SK-N-SH (cell line): ENCODE measurements at regions not wholly inside any gene's neighbourhood (a gene's known extent, or its start where the extent isn't known, plus 50 kb on each side); places are given as distances from the start of the nearest gene placed in this dataset.

ENCODE experiments used
- CTCF ChIA-PET: fragments of 300-600, 350-600 bp; formaldehyde crosslinking; extraction: SDS; loops from one replicate; lab custom pipeline; 2021; lab: Yijun Ruan, JAX
- POLR2A ChIA-PET: fragments of 350-600 bp; sonication (Branson Sonifier 250); formaldehyde crosslinking; extraction: SDS; loops from one replicate; lab custom pipeline; 2020; ENCODE audit warnings: antibody characterized with exemption, inconsistent platforms; lab: Yijun Ruan, JAX
- DNase-seq: peaks from one replicate; pipeline ENCODE4 v3.0.0; 2012
- H2AFZ ChIP-seq: fragments of 200-600 bp; sonication (generic); 2 replicates; pipeline ENCODE4 v1.8.1; 2016; ENCODE audit warnings: antibody characterized with exemption, mild to moderate bottlenecking, low read depth
- H3F3A ChIP-seq: fragments of 200-600 bp; sonication (generic); replicated peaks from 2 replicates; pipeline ENCODE3; 2016; ENCODE audit warnings: antibody characterized with exemption, mild to moderate bottlenecking; ENCODE audit not compliant: insufficient read depth
- H3K27ac ChIP-seq, 2 experiments: fragments of 200-500 bp in 1 of 2; fragments of 200-600 bp in 1 of 2; sonication (Bioruptor generic) in 1 of 2; sonication (generic), shearing (Covaris generic) in 1 of 2; 2 replicates each; pipeline versions ENCODE4 v1.5.1 to v1.6.1; 2014 to 2016; ENCODE audit warnings: low read depth in 2 of 2, inconsistent platforms in 1 of 2, low read length in 1 of 2, mild to moderate bottlenecking in 1 of 2, mixed read lengths in 1 of 2
- H3K27me3 ChIP-seq: fragments of 200-600 bp; sonication (generic), shearing (Covaris generic); 2 replicates; pipeline ENCODE4 v1.6.1; 2016; ENCODE audit warnings: mixed run types; ENCODE audit not compliant: insufficient read depth
- H3K36me3 ChIP-seq, 2 experiments: fragments of 200-500 bp in 1 of 2; fragments of 200-600 bp in 1 of 2; sonication (Bioruptor generic) in 1 of 2; sonication (generic) in 1 of 2; replicated peaks in 1 of 2; 2 replicates each; pipeline versions ENCODE3 to v1.5.1; 2014 to 2016; ENCODE audit warnings: low read length in 1 of 2, mild to moderate bottlenecking in 1 of 2; ENCODE audit not compliant: insufficient read depth in 2 of 2, control insufficient read depth in 1 of 2
- H3K4me1 ChIP-seq, 2 experiments: fragments of 200-500 bp in 1 of 2; fragments of 200-600 bp in 1 of 2; sonication (Bioruptor generic) in 1 of 2; sonication (generic), shearing (Covaris generic) in 1 of 2; 2 replicates each; pipeline versions ENCODE4 v1.5.1 to v1.6.1; 2014 to 2016; ENCODE audit warnings: low read depth in 1 of 2, low read length in 1 of 2, mixed run types in 1 of 2; ENCODE audit not compliant: insufficient read depth in 2 of 2, control insufficient read depth in 1 of 2
- H3K4me2 ChIP-seq: fragments of 200-600 bp; sonication (generic), shearing (Covaris generic); 2 replicates; pipeline ENCODE4 v1.6.1; 2017; ENCODE audit warnings: mixed run types
- H3K4me3 ChIP-seq, 2 experiments: fragments of 200-500 bp in 1 of 2; fragments of 200-600 bp in 1 of 2; sonication (Bioruptor generic) in 1 of 2; sonication (generic), shearing (Covaris generic) in 1 of 2; 2 replicates each; pipeline versions ENCODE4 v1.5.1 to v1.8.1; 2014 to 2016; ENCODE audit warnings: low read depth in 2 of 2, inconsistent platforms in 1 of 2, low read length in 1 of 2, mild to moderate bottlenecking in 1 of 2, mixed read lengths in 1 of 2, moderate library complexity in 1 of 2
- H3K79me2 ChIP-seq: fragments of 200-600 bp; sonication (generic); 2 replicates; pipeline ENCODE4 v1.8.1; 2017; ENCODE audit warnings: mild to moderate bottlenecking; ENCODE audit not compliant: insufficient read depth
- H3K9ac ChIP-seq: fragments of 200-600 bp; sonication (generic); 2 replicates; pipeline ENCODE4 v1.6.1; 2017; ENCODE audit warnings: mixed run types
- H3K9me2 ChIP-seq: fragments of 200-600 bp; sonication (generic); 2 replicates; pipeline ENCODE4 v1.6.1; 2017; ENCODE audit warnings: mixed run types
- H3K9me3 ChIP-seq: fragments of 200-600 bp; sonication (generic); 2 replicates; pipeline ENCODE4 v1.6.1; 2017; ENCODE audit warnings: mixed run types, mild to moderate bottlenecking, moderate library complexity
- H4K20me1 ChIP-seq: fragments of 200-600 bp; sonication (generic); 2 replicates; pipeline ENCODE4 v1.6.1; 2017; ENCODE audit warnings: mild to moderate bottlenecking, mixed run types; ENCODE audit not compliant: insufficient read depth
- EP300 ChIP-seq, 2 experiments: IDR thresholded peaks; 2 replicates each; pipeline versions ENCODE4 v1.4.0 to v1.6.1; 2012; ENCODE audit warnings: borderline replicate concordance in 1 of 2, low read depth in 1 of 2, low read length in 1 of 2
- EZH2phosphoT487 ChIP-seq: fragments of 200-600 bp; sonication (generic); IDR thresholded peaks from 2 replicates; pipeline ENCODE4 v1.6.1; 2017; ENCODE audit warnings: low read depth, mixed run types, mild to moderate bottlenecking, antibody characterized with exemption, moderate library complexity, borderline replicate concordance
- FOSL2 ChIP-seq: IDR thresholded peaks from 2 replicates; pipeline ENCODE4 v1.4.0; 2012; ENCODE audit warnings: low read depth, mild to moderate bottlenecking, moderate library complexity, borderline replicate concordance
- FOXM1 ChIP-seq: IDR thresholded peaks from 2 replicates; pipeline ENCODE4 v1.4.0; 2012; ENCODE audit warnings: low read depth, mild to moderate bottlenecking
- NFIC ChIP-seq: IDR thresholded peaks from 2 replicates; pipeline ENCODE4 v1.4.0; 2012; ENCODE audit warnings: borderline replicate concordance
- NRF1 ChIP-seq: IDR thresholded peaks from 2 replicates; pipeline ENCODE4 v1.6.1; 2012; ENCODE audit warnings: low read depth, mild to moderate bottlenecking, low read length
- POLR2AphosphoS5 ChIP-seq: IDR thresholded peaks from 2 replicates; pipeline ENCODE4 v1.6.1; 2012; ENCODE audit warnings: low read depth, low read length
- RAD21 ChIP-seq: IDR thresholded peaks from 2 replicates; pipeline ENCODE4 v1.6.1; 2012; ENCODE audit warnings: mild to moderate bottlenecking, low read length
- RCOR1 ChIP-seq: fragments of 150-350 bp; IDR thresholded peaks from 2 replicates; pipeline ENCODE4 v1.6.1; 2017; ENCODE audit warnings: antibody characterized with exemption, low read length
- RXRA ChIP-seq: IDR thresholded peaks from 2 replicates; pipeline ENCODE4 v1.4.0; 2012; ENCODE audit warnings: low read depth, mild to moderate bottlenecking, borderline replicate concordance
- SIN3A ChIP-seq: IDR thresholded peaks from 2 replicates; pipeline ENCODE4 v1.6.1; 2012; ENCODE audit warnings: low read depth, mild to moderate bottlenecking, low read length, moderate library complexity, borderline replicate concordance
- TEAD4 ChIP-seq: IDR thresholded peaks from 2 replicates; pipeline ENCODE4 v1.4.0; 2012; ENCODE audit warnings: mild to moderate bottlenecking, borderline replicate concordance; ENCODE audit not compliant: insufficient read depth
- WGBS: methylation state at CpG from one replicate; pipeline ENCODE4 v1.1.6; 2017; ENCODE audit warnings: low lambda C conversion rate; 5-methylcytosine and 5-hydroxymethylcytosine counted together
- TF ChIP-seq, protein P1 (sequence below): IDR thresholded peaks from 2 replicates; pipeline ENCODE4; 2012
- TF ChIP-seq, protein P2 (sequence below): IDR thresholded peaks from 2 replicates; pipeline ENCODE4 v1.4.0; 2012; ENCODE audit warnings: low read depth
- TF ChIP-seq, protein P3 (sequence below): IDR thresholded peaks from 2 replicates; pipeline ENCODE4 v1.6.1; 2012; ENCODE audit warnings: mild to moderate bottlenecking, low read depth, low read length, moderate library complexity
- TF ChIP-seq, protein P4 (sequence below): fragments of 150-350 bp; IDR thresholded peaks from 2 replicates; pipeline ENCODE4 v1.6.1; 2016; ENCODE audit warnings: mild to moderate bottlenecking, low read depth, low read length
- TF ChIP-seq, protein P5 (sequence below): IDR thresholded peaks from 2 replicates; pipeline ENCODE4 v1.4.0; 2012; ENCODE audit warnings: low read depth, borderline replicate concordance

DNA sequence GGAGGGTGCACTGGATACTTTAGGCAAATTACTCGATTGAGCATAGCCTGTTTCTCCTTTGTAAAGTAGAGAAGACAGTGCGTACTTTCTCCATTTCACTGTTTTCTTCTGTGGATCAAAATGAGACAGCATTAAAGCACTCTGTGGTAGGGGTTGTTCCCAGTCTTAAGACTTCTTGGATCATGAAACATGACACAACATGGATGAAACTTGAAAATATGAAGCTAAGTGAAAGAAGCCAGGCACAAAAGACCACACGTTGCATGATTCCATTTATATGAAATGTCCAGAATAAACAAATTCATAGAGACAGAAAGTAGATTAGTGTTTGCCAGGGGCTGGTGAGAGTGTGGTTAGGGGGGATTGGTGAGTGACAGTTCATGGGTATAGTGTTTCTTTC is 61.8 kb upstream of the MED9 start:
- no peaks in the 10 kb centered on the region for H3K27me3 ChIP-seq
- no peaks in the 10 kb centered on the region for H3K79me2 ChIP-seq
- H3K9ac ChIP-seq, result no peak overlapping the region
- no peak for TF ChIP-seq POLR2AphosphoS5
- TF ChIP-seq EZH2phosphoT487, result no peak
- no peak for TF ChIP-seq FOSL2
- no peak for TF ChIP-seq EP300 (IDR thresholded peaks at IDR 0.05; ENCODE audit: borderline replicate concordance in 1 of 2, low read depth in 1 of 2, low read length in 1 of 2)
- TF ChIP-seq, protein P1, sequence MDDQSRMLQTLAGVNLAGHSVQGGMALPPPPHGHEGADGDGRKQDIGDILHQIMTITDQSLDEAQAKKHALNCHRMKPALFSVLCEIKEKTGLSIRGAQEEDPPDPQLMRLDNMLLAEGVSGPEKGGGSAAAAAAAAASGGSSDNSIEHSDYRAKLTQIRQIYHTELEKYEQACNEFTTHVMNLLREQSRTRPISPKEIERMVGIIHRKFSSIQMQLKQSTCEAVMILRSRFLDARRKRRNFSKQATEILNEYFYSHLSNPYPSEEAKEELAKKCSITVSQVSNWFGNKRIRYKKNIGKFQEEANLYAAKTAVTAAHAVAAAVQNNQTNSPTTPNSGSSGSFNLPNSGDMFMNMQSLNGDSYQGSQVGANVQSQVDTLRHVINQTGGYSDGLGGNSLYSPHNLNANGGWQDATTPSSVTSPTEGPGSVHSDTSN, result no peak
- TF ChIP-seq NRF1, result no peak
- TF ChIP-seq, protein P2, sequence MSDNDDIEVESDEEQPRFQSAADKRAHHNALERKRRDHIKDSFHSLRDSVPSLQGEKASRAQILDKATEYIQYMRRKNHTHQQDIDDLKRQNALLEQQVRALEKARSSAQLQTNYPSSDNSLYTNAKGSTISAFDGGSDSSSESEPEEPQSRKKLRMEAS, result no peak
- TF ChIP-seq, protein P3, sequence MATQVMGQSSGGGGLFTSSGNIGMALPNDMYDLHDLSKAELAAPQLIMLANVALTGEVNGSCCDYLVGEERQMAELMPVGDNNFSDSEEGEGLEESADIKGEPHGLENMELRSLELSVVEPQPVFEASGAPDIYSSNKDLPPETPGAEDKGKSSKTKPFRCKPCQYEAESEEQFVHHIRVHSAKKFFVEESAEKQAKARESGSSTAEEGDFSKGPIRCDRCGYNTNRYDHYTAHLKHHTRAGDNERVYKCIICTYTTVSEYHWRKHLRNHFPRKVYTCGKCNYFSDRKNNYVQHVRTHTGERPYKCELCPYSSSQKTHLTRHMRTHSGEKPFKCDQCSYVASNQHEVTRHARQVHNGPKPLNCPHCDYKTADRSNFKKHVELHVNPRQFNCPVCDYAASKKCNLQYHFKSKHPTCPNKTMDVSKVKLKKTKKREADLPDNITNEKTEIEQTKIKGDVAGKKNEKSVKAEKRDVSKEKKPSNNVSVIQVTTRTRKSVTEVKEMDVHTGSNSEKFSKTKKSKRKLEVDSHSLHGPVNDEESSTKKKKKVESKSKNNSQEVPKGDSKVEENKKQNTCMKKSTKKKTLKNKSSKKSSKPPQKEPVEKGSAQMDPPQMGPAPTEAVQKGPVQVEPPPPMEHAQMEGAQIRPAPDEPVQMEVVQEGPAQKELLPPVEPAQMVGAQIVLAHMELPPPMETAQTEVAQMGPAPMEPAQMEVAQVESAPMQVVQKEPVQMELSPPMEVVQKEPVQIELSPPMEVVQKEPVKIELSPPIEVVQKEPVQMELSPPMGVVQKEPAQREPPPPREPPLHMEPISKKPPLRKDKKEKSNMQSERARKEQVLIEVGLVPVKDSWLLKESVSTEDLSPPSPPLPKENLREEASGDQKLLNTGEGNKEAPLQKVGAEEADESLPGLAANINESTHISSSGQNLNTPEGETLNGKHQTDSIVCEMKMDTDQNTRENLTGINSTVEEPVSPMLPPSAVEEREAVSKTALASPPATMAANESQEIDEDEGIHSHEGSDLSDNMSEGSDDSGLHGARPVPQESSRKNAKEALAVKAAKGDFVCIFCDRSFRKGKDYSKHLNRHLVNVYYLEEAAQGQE, result no peak
- no peak for TF ChIP-seq TEAD4
- TF ChIP-seq FOXM1, result no peak
- TF ChIP-seq SIN3A, result no peak
- no peak for TF ChIP-seq RXRA
- TF ChIP-seq, protein P4, sequence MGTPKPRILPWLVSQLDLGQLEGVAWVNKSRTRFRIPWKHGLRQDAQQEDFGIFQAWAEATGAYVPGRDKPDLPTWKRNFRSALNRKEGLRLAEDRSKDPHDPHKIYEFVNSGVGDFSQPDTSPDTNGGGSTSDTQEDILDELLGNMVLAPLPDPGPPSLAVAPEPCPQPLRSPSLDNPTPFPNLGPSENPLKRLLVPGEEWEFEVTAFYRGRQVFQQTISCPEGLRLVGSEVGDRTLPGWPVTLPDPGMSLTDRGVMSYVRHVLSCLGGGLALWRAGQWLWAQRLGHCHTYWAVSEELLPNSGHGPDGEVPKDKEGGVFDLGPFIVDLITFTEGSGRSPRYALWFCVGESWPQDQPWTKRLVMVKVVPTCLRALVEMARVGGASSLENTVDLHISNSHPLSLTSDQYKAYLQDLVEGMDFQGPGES, result no peak
- TF ChIP-seq, protein P5, sequence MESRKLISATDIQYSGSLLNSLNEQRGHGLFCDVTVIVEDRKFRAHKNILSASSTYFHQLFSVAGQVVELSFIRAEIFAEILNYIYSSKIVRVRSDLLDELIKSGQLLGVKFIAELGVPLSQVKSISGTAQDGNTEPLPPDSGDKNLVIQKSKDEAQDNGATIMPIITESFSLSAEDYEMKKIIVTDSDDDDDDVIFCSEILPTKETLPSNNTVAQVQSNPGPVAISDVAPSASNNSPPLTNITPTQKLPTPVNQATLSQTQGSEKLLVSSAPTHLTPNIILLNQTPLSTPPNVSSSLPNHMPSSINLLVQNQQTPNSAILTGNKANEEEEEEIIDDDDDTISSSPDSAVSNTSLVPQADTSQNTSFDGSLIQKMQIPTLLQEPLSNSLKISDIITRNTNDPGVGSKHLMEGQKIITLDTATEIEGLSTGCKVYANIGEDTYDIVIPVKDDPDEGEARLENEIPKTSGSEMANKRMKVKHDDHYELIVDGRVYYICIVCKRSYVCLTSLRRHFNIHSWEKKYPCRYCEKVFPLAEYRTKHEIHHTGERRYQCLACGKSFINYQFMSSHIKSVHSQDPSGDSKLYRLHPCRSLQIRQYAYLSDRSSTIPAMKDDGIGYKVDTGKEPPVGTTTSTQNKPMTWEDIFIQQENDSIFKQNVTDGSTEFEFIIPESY, result no peak
- no peak for TF ChIP-seq RCOR1
- TF ChIP-seq RAD21, result no peak
- no peak for TF ChIP-seq NFIC
- WGBS, result 85% methylated on average over 3 of the region's 3 CpGs
- CTCF ChIA-PET, result interaction anchor here (1.2 kb wide), 1 partner anchor 226 kb away, joined by 3 read pairs; no protein-coding TSS in a partner anchor
- H2AFZ ChIP-seq, result no peak overlapping the region
- peaks cover 5% of the 10 kb centered on the region for H3F3A ChIP-seq
- H3K4me1 ChIP-seq, result peaks cover 0 to 11% of the 10 kb centered on the region in 2 experiments; a peak in 2 of 4 replicates
- POLR2A ChIA-PET, result no interaction called here
- no peak overlapping the region for H3K4me3 ChIP-seq
- H3K4me2 ChIP-seq, result no peak overlapping the region
- H3K9me3 ChIP-seq, result no peaks in the 10 kb centered on the region
- no peaks in the 10 kb centered on the region for H3K9me2 ChIP-seq
- H3K27ac ChIP-seq, result no peak overlapping the region
- no peak for DNase-seq
- no peaks in the 10 kb centered on the region for H3K36me3 ChIP-seq
- H4K20me1 ChIP-seq, result no peaks in the 10 kb centered on the region
